ENCODE measurements at regions not wholly inside any gene's neighbourhood (a gene's known extent, or its start where the extent isn't known, plus 50 kb on each side); places are given as distances from the start of the nearest gene placed in this dataset.

- no peak for TF ChIP-seq CTCF (IDR thresholded peaks at IDR 0.05)
- no peaks in the 10 kb centered on the region for H3K36me3 Mint-ChIP-seq (ENCODE audit: low read depth)
- no peaks in the 10 kb centered on the region for H3K9me3 Mint-ChIP-seq
- no peak for DNase-seq
- no peak overlapping the region for H3K27ac Mint-ChIP-seq
- no peak overlapping the region for H3K4me3 Mint-ChIP-seq
- no peaks in the 10 kb centered on the region for H3K4me1 Mint-ChIP-seq (ENCODE audit: low read depth)
- peaks cover 4% of the 10 kb centered on the region; the same call in 1 of the 2 replicates for H3K27me3 Mint-ChIP-seq (ENCODE audit: insufficient read depth)
Observed at GRCh38 chr16:54703339-54703738, 227.3 kb upstream of the IRX5 start.

- Mint-ChIP-seq H3K27me3 (ENCODE audit: insufficient read depth) (peaks cover 5% of the 10 kb centered on the region), H3K4me3 (no peak overlapping the region), H3K4me1 (ENCODE audit: low read depth) (no peaks in the 10 kb centered on the region), H3K27ac (no peak overlapping the region), H3K9me3 (no peaks in the 10 kb centered on the region), H3K36me3 (ENCODE audit: low read depth) (no peaks in the 10 kb centered on the region)
- no peak for DNase-seq
- TF ChIP-seq CTCF (IDR thresholded peaks at IDR 0.05) = no peak
Observed at GRCh38 chr16:54699656-54700055, 231.0 kb upstream of the IRX5 start.

- H3K36me3 Mint-ChIP-seq (ENCODE audit: low read depth) = no peaks in the 10 kb centered on the region
- no peak overlapping the region for H3K4me3 Mint-ChIP-seq
- H3K4me1 Mint-ChIP-seq (ENCODE audit: low read depth) = no peaks in the 10 kb centered on the region
- no peak for TF ChIP-seq CTCF (IDR thresholded peaks at IDR 0.05)
- no peak overlapping the region for H3K27ac Mint-ChIP-seq
- DNase-seq = no peak
- H3K9me3 Mint-ChIP-seq = no peaks in the 10 kb centered on the region; the same call in 1 of the 2 replicates
- peaks cover 3% of the 10 kb centered on the region for H3K27me3 Mint-ChIP-seq (ENCODE audit: insufficient read depth)
Observed at GRCh38 chr16:54697677-54698076, 233.0 kb upstream of the IRX5 start.

GRCh38 chr16:54696970-54697369 lies 233.7 kb upstream of the IRX5 start:
- no peak for DNase-seq
- Mint-ChIP-seq H3K4me3 (no peak overlapping the region), H3K27me3 (ENCODE audit: insufficient read depth) (peaks cover 3% of the 10 kb centered on the region), H3K9me3 (no peaks in the 10 kb centered on the region; the same call in 1 of the 2 replicates), H3K4me1 (ENCODE audit: low read depth) (no peaks in the 10 kb centered on the region), H3K36me3 (ENCODE audit: low read depth) (no peaks in the 10 kb centered on the region), H3K27ac (no peak overlapping the region)
- no peak for TF ChIP-seq CTCF (IDR thresholded peaks at IDR 0.05)

- Mint-ChIP-seq H3K27ac (no peak overlapping the region), H3K36me3 (ENCODE audit: low read depth) (no peaks in the 10 kb centered on the region), H3K4me3 (no peak overlapping the region), H3K4me1 (ENCODE audit: low read depth) (no peaks in the 10 kb centered on the region), H3K9me3 (no peaks in the 10 kb centered on the region; the same call in 1 of the 2 replicates), H3K27me3 (ENCODE audit: insufficient read depth) (peaks cover 3% of the 10 kb centered on the region)
- no peak for DNase-seq
- TF ChIP-seq CTCF (IDR thresholded peaks at IDR 0.05) = no peak
Observed at GRCh38 chr16:54696522-54696921, 234.1 kb upstream of the IRX5 start.

- no peak overlapping the region for H3K27ac Mint-ChIP-seq
- H3K4me1 Mint-ChIP-seq (ENCODE audit: low read depth) = no peaks in the 10 kb centered on the region
- H3K36me3 Mint-ChIP-seq (ENCODE audit: low read depth) = no peaks in the 10 kb centered on the region
- no peaks in the 10 kb centered on the region; the same call in 1 of the 2 replicates for H3K9me3 Mint-ChIP-seq
- no peak for DNase-seq
- H3K4me3 Mint-ChIP-seq = no peak overlapping the region
- H3K27me3 Mint-ChIP-seq (ENCODE audit: insufficient read depth) = peaks cover 3% of the 10 kb centered on the region
- TF ChIP-seq CTCF (IDR thresholded peaks at IDR 0.05) = no peak
Observed at GRCh38 chr16:54694651-54695050, 236.0 kb upstream of the IRX5 start.

Data from HFFc6 (cell line).